ENCODE measurements at regions not wholly inside any gene's neighbourhood (a gene's known extent, or its start where the extent isn't known, plus 50 kb on each side); places are given as distances from the start of the nearest gene placed in this dataset.

DNA sequence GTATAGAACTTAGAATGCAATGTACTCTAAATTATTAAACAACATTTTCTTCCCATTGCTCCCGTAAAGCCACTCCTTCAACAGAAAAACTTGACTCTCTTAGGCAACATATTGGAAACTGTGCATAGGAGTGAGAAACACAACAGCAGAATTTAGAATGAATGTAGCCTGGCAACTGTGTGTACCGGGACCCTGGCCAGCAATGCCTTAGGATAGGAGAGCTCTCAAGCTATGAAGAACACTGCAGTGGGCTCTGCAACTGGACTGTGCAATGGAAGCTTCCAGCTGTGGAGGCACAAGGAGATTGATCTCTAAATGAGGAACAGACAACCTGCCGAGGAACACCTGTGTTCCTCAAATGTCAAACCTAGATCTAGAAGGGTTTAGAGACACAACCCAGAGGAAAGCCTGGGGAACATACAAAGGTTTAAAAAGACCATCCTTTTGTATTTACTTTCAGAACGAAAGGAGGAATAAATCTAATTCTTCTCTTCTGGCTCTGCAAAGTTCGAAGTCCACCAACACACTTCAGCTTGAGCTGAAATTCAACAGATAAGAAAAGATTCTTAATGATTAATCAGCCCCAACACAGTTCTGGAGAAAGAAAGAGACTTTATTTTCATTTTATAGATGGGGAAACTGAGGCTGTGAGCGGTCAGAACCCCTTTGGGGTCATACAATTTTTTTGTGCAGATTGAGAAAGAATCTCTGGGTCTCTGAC, 51.5 kb upstream of the ARL15 start:
- TF ChIP-seq, protein P1, sequence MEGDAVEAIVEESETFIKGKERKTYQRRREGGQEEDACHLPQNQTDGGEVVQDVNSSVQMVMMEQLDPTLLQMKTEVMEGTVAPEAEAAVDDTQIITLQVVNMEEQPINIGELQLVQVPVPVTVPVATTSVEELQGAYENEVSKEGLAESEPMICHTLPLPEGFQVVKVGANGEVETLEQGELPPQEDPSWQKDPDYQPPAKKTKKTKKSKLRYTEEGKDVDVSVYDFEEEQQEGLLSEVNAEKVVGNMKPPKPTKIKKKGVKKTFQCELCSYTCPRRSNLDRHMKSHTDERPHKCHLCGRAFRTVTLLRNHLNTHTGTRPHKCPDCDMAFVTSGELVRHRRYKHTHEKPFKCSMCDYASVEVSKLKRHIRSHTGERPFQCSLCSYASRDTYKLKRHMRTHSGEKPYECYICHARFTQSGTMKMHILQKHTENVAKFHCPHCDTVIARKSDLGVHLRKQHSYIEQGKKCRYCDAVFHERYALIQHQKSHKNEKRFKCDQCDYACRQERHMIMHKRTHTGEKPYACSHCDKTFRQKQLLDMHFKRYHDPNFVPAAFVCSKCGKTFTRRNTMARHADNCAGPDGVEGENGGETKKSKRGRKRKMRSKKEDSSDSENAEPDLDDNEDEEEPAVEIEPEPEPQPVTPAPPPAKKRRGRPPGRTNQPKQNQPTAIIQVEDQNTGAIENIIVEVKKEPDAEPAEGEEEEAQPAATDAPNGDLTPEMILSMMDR (IDR thresholded peaks at IDR 0.05), result no peak
- TF ChIP-seq POLR2A (IDR thresholded peaks at IDR 0.05), result no peak

Measured in heart left ventricle (tissue), 13 donors.